Activated CD4-positive, alpha-beta T cell treated with anti-CD3 and anti-CD28 coated beads for 48 hours (primary cell): ENCODE measurements at regions not wholly inside any gene's neighbourhood (a gene's known extent, or its start where the extent isn't known, plus 50 kb on each side); places are given as distances from the start of the nearest gene placed in this dataset.
"Not testable (repeated sequence)": the region's sequence is repeated elsewhere in the genome, so short reads cannot be mapped to it uniquely, and the experiment has no call there.

Experiments used
- DNase-seq: peaks from one replicate; pipeline ENCODE4 v3.0.0-alpha.2; 2020

DNA sequence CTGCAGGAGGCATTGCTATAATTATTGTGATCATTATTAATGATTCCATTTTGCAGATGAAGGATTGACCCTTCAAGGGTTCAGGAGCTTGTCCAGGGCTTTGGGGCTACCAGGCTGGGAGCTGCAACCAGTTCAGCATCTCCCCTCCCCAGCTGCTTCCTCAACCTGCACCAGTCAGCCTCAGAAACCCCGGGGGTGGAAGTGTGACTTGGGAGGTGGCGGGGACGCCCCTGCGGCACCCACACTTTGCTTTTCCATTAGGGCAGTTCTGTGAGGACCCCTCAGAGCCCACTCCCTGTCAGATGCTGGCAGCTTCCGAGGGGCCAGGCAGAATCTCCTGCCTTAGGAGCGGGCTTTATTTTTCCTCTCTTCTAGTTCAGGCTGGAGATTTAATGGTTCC is 85.6 kb downstream of the OLFM1 start:
- DNase-seq, result no peak

DNA sequence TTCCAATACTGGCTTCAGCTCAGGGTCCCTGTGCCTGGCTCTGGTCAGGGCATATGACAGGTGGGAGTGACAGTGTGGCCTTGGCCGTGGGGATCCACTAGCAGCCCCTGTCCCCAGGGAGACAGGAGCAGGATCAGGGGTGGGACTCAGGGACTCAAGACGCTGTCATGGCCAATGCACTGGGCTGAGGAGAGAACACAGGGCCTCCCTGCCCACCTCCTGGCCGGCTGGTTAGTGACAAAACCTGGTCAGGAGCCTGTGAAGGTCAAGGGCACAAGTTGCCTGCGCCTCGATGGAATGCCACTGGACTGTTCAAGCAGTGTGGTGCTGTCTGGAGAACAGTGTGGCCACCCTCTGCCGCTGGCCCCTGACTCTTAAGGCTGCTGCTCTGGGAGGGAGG is 86.8 kb downstream of the OLFM1 start:
- no peak for DNase-seq

DNA sequence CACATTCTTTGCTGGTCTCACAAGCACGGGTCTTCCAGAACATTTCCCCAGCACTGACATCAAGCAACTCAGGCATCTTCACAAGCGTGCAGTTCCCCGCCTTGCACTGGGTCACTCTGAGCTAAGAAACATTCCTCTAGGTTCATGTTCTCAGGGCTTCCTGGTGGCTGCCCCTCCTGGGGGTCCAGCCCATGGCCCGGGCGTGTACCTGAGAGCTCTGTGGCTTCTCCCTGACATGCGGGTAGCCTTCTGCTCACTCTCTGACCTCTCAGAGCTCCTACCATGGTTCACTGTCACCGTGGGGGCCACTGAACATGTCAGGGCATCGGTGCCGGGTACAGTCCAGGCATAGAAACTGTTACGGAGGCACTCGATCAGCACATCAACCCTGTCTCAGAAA is 87.5 kb downstream of the OLFM1 start:
- no peak for DNase-seq

DNA sequence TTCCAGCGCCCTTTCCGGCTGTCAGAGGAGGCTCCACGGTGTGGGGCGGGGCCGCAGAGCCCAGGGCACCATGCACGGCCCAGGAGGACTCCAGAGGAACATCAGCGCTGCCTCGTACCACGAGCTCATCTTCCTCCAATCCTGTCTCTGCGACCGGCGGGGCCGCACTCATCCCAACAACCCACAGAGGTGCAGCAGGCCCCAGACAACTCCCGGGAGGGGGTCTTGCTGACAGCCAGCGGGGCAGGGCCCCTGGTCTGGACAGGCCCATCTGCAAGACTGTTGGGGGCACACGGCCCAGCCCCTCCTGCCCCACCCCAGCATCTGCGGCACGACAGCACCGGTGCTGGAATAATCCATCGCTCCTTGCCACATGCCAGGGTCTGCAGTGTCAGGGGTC is 88.8 kb downstream of the OLFM1 start:
- no peak for DNase-seq

DNA sequence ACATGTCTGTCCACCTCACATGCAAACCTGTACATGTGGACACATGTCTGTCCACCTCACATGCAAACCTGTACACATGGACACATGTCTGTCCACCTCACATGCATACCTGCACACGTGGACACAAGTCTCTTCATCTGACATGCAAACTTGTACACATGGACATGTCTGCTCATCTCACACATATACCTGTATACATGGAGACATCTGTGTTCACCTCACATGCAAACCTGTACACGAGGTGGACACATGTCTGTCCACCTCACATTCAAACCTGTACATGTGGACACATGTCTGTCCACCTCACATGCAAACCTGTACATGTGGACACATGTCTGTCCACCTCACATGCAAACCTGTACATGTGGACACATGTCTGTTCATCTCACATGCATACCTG is 90.1 kb downstream of the OLFM1 start:
- not testable (repeated sequence) for DNase-seq

DNA sequence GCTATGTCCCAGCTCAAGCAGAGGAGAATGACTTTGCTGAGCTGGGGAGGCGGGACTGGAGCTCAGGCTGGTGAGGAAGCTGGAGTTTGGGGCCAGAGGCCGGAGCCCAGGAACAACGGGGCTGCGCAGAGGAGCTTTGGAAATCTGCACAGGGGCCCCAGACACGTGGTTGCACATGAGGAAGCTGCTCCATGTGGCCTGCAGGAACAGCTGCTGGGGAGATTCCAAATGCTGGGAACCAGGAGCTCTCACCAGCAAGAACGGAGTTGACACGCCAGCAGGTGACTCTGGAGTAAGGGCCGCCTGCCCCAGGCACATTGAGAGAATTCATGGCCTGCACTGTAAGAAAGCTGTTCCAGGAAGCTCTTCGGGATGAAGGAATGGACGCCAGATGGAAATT is 91.0 kb downstream of the OLFM1 start:
- DNase-seq, result no peak

DNA sequence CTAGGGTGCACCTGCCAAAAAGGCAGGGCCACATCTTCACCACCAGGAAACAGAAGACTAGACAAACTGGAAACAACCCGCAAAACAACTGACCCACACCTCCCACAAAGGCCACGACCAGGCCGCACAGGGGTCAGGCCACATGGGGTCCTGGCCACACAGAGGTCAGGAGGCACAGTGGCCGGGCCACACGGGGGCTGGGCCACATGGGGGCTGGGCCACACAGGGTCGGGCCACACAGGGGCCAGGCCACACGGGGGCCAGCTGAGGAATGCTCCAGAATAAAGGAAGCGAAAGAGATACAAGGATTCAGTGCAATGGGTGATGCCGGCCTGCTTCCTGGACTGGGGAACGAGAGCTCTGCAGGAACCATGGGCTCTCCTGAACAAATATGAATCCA is 91.6 kb downstream of the OLFM1 start:
- DNase-seq, result no peak

DNA sequence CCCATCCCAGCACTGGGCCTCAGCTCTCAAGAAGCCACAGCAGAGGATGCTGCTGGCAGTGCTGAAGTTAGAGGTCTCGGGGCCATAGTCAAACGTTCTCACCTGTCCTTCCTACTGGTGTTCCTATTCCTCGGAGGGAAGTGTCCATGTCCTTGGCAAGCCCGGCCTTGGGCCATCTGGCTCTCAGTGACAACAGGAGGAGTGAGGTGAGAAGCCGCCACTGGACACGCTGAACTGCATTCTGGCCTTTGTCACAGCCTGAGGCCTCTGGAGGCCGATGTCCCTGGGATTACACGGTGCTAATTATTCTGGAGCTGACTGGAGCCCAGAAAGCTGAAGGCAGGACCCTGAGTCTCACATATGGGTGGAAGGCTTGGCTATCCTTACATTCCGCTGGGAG is 92.5 kb downstream of the OLFM1 start:
- DNase-seq, result no peak

DNA sequence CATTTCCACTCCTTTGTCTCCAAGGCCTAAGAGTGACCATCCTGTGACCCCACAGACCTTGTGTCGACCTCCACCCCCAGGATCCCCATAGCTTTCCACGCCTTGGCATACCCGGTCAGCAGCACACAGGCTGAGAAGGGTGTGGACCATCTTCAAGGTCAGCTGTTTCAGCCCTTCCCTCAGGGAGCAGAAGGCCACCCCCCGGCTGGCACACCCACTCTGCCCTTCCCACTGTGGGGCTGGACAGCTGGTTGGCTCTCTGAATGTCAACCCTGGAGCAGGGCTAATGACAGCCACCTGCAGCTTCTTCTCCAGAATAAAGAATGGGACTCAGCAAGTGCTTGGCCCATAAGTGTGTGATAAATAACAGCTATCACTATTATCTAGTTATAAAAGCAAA is 93.1 kb downstream of the OLFM1 start:
- no peak for DNase-seq

DNA sequence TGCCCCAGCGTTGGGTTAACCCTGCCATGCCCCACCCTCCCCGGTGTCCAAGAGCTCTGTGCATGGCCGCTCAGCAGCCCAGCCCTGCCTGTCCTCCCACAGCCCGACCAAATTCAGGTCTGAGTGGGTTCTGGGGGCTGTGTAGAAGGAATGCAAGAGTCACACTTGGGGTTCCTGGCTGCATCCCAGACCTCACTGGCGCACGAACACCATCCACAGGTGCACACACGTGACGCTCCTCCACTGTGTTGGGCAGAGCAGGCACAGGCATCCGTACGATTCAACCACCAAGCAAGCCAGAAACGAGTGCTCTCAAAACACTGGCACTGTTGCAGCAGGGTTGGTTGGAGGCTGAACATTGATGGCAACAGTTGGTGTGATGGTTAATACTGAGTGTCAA is 93.9 kb downstream of the OLFM1 start:
- no peak for DNase-seq

DNA sequence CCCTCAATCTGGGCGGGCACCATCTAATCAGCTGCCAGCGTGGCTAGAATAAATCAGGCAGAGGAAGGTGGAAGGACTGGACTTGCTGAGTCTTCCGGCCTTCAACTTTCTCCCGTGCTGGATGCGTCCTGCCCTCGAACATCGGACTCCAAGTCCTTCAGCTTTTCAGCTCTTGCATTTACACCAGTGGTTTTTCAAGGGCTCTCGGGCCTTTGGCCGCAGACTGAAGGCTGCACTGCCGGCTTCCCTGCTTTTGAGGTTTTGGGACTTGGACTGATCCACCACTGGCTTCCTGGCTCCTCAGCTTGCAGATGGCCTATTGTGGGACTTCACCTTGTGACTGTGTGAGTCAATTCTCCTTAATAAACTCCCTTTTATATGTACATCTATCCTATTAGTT is 94.4 kb downstream of the OLFM1 start:
- DNase-seq, result not testable (repeated sequence)

DNA sequence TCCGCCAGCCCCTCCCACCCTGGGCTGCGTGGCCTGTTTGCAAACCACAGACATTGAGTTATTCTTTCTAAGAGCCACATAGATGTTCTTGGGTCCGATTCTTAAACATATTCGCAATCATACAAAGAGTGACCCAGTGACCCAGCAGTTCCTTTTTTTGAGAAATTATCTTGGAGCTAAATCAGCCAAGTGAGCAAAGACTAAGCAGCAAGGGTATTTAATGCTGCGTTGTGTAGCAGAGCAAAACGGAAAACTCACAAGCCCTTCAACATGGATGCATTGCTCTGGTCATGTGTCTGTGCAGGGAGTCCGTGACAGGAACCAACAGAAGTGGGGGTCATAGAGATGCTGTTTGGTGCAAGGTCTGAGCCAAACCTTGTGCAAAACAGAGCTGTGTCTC is 95.6 kb downstream of the OLFM1 start:
- no peak for DNase-seq

DNA sequence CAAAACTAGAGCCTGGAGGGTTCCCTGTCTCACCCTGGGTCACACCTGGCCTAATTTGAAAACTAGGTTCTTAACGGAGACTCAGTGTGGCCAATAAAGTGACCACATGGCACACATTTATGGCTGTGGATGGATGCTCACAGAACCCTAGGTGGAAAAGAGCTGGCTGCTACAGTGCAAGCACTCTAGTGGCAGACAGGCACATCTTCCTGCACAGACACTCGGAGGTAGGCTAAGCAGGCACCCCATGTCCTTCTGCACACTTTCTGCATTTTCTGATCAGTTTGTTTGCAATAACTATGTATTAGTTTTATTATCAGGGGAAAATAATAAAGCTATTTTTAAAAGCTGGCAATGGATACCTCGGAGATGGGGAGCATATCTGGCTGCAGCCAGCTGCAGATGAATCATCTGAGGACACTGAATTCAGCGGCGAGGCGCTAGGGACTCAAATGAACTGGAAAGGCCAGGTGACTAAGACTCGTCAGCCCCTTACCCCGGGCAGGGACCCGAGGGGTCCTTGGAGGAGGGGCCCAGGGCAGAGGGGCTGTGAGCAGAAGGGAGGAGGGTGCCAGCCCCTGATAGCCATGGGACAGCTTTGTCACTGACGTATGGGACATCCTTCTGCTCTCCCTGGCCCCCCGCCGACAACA is 96.2 kb downstream of the OLFM1 start:
- no peak for DNase-seq

DNA sequence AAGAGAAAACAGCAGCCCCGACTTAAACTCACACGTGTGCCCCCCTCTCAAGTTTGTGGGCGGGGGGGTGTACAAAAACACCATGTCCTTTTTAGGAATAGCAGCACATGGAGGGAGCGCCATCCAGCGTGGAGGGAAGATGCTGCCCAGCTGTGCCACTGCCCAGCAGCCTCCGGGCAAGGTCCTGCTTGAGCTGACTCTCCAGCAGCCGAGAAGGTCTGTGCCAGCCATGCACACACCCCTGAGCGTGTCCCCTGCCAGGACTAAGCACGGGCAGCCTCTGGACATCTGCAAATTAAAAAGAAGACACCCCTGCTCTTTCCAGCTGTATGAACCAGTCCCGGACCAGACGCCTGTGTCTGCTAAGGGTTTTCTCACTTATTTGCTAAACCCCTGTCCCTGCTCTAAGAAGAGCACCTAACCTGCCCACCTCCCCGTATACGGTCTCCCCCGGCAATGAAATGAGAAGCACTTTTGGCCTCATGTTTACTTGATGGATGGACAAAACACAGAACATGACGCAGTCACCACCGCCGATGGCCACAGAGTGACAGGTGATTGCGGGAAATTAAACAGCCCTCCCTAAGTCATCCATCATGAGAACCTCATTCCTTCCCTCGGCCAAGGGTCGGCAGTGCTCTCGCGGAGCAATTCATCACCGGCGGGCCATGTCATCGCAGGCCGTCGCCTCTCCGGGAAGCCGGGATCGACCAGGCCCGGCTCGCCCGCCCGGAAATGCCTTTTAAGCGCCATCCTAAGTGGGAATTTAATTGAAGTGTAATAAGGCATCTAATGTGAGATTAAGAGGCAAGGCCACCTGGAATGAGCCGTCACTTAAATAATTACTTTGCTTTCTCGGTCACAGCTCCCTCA is 96.9 kb downstream of the OLFM1 start:
- DNase-seq, result no peak

DNA sequence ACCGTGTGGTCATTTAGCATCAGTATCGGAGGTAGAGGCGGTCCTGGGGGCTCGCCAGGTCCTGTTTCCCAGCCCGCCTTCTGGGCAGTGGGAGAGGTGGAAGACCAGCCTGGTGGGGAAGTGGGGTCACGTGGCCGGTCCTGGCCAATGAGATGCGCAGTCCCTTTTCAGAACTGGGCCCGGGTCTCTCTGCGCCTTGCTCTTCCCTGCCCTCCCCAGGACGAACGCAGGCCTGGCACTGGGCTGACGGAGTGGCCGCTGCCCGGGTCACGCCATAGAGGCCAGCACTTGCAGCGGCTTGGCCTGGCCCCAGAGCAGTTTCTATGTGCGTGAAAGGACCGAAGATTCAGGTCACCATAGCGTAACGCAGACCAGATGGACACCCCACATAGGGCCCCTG is 97.6 kb downstream of the OLFM1 start:
- no peak for DNase-seq

DNA sequence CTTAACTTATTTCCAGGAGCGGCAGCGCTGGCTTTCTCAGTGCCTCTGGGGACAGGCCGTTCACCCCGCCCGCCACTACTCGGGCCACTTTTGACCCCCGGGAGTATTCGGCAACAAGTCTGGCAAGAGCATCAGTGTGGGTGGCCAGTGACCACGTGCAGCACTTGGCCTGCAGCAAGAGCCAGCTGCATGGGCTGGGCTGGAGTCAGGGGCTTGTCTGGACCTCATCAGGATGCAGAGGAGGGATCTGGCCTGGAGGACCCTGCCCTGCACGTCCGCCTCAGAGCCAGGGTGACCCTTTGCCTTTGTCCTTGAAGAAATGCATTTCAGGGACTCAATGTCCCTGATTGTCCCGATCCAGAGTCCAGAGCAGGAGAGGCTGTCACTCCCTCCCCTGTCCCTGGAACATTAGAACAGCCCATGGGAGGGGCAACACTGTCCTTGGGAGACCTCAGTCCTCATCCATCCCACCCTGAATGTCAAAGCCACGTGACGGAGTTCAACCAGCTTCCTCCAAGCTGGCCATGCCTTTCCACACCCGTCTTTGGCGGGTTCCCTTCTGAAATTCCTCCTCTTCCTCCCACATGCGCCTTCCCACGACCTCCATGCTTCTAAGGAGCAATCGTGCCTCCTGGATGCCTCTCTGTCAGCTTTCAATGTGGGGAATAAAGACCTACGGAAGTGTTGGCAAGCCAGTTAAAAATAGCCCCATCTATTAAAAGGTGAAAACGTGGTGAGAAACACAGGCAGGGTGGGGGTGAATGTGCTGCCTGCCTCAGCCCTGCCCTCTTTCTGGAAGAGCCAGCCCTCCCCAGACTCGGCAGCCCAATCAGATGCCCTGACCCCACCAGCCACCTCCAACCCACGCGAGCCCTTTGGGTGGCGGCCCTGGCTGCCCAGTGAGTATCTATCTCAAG is 99.0 kb downstream of the OLFM1 start:
- DNase-seq, result no peak

DNA sequence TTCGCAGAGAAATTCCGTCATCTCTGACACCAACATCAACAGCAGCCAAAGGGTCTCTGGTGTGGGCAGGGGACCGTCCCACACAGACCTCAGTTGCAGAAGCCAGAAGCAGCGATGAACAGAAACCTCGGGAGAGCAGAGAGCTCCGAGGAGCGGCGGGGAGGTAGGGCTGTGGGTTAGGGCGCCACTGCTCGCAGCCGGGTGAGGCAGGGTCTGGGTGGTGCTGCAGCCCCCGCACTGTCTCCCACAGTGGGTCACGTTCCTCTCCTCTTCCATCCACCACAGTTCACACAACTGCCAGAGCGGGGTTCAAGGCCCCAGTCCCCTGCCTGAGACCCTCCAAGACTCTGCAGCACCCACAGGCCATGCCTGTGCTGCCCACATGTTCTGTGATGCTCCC is 99.9 kb downstream of the OLFM1 start:
- DNase-seq, result no peak

DNA sequence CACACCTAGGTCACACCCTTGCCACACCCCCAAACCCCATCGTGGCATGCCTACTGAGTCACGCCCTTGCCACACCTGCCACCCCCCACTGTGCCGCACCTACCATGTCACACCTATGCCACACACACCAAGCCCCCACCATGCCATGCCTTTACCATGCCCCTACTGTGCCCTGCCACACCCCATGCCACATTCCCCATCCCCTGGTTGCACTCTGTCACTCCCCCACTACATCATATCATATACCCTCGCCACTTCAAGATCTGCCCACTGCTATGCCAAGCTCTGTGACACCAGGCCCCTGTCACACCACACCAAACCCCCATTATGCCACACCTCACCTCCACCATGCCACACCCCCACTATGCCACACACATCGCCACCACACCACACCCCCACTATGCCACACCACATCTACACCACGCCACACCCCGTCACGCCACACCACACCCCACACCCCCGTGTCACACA is 101.2 kb downstream of the OLFM1 start:
- no peak for DNase-seq

DNA sequence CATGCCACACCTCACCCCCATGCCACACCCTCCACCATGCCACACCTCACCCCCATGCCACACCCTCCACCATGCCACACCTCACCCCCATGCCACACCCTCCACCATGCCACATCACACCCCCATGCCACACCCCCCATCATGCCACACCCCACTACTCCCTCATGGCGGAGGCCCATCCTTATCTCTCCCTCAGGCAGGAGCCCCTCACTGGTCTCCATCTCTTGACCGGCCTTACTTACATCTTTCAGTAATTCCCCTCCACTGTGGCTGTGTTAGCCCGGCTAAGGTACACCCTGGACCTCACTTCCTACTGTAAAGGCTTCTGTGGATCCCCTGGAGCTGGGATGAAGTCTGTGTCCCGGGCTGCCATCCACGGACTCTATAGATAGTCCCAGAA is 102.0 kb downstream of the OLFM1 start:
- no peak for DNase-seq

DNA sequence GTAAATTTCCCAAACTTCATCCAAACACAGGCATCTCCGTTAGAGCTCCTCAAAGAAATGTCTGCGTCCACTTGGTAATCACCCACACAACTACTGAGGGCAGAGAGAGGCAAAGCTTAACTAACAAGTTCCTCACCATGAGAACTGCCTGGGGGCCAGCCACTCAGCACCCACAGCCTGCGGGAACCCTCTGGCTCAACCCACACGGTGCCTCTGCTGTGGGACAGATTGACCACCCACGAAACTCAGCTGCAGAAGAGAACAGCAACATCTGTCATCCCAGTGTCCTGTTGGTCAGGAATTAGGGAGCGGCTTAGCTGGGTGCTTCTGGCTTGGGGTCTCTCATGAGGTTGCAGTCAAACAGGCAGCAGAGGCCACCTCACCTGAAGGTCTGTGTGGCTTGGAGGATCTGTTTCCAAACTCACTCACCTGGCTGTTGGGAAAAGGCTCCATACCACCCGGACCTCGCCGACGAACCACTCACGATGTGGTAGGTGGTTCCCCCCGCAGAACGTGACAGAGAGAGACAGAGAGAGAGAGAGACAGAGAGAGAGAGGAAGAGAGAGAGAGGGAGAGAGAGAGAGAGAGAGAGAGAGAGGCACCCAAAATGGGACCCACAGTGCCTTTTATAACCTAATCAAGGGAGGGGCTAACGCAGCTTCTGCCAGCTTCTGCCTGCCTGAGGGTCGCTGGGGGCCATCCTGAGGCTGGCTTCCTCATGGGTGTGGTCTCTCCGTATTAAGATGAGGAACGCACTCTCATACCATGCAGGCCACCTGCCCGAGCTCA is 103.5 kb downstream of the OLFM1 start:
- DNase-seq, result no peak

DNA sequence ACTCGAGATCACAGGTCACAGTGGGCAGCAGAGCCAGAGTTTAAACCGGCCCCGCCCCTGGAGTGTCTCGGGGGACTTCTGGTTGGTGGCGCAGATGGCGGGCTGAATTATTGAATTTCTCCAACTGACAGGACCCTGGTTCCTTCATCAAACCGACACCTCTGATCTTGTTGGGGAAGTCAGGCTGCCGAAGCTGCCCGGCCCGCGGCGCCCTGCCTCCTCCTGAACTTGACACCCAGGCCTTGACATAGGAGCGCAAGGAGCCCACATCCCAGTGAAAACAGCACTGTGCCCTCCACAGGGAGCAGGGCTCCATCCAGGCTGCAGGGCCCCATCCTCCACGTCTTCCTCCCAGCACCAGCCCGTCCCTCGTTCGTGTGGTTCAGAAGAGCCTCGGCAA is 105.2 kb downstream of the OLFM1 start:
- DNase-seq, result no peak

DNA sequence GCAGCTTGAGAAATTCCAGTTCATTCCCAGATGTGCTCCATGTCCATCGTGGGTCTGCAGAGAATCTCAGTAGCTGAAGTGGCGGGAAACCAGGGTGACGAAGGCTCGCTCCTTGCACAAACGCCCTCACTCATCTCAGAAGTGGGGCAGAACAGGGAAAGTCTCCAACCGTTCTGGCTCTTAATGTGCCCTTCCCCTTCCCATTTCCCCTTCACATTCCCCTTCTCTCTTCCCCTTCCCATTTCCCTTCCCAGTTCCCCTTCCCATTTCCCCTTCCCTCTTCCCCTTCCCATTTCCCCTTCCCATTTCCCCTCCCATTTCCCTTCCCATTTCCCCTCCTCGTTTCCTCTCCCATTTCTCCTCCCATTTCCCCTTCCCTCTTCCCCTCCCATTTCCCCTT is 108.5 kb downstream of the OLFM1 start:
- not testable (repeated sequence) for DNase-seq

DNA sequence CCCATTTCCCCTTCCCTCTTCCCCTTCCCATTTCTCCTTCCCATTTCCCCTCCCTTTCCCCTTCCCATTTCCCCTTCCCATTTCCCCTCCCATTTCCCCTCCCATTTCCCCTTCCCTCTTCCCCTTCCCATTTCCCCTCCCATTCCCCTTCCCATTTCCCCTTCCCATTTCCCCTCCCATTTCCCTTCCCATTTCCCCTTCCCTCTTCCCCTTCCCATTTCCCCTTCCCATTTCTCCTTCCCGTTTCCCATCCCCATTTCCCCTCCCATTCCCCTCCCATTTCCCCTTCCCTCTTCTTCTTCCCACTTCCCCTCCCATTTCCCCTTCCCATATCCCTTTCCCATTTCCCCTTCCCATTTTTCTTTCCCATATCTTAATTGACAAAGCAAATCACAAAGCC is 109.0 kb downstream of the OLFM1 start:
- DNase-seq, result no peak
